Activated T-helper 2 cell treated with anti-CD3 and anti-CD28 coated beads, Interferon-gamma antibody, Interleukin-2, Interleukin-4, amounts not matched to agents 10 μg/mL and 5 μg/mL and 100 μg/mL, durations not matched to agents 14 hours and 24 hours and 36 hours (primary cell): ENCODE measurements at regions not wholly inside any gene's neighbourhood (a gene's known extent, or its start where the extent isn't known, plus 50 kb on each side); places are given as distances from the start of the nearest gene placed in this dataset.

Source experiments
- DNase-seq: peaks from one replicate; pipeline ENCODE4 v3.0.0; 2021; ENCODE audit warnings: low spot score
- H3K27ac Mint-ChIP-seq: one replicate; pipeline ENCODE4 v1.8.0; 2021; ENCODE audit warnings: mixed read lengths
- H3K27me3 Mint-ChIP-seq: one replicate; pipeline ENCODE4 v1.8.0; 2021; ENCODE audit warnings: low read depth, mixed read lengths
- H3K36me3 Mint-ChIP-seq: one replicate; pipeline ENCODE4 v1.8.0; 2021; ENCODE audit warnings: low read depth, mixed read lengths
- H3K4me1 Mint-ChIP-seq: one replicate; pipeline ENCODE4 v1.8.0; 2021; ENCODE audit warnings: low read depth, mixed read lengths
- H3K4me3 Mint-ChIP-seq: one replicate; pipeline ENCODE4 v1.8.0; 2021; ENCODE audit warnings: low read depth, mild to moderate bottlenecking, moderate library complexity, mixed read lengths
- H3K9me3 Mint-ChIP-seq: one replicate; pipeline ENCODE4 v1.8.0; 2021; ENCODE audit warnings: mixed read lengths
- intact Hi-C: fragments of 100-400 bp; cut with micrococcal nuclease; formaldehyde crosslinking; loops from one replicate; pipeline ENCODE4 v1.15.1; 2023

- Mint-ChIP-seq H3K36me3 (no peaks in the 10 kb centered on the region), H3K4me1 (no peaks in the 10 kb centered on the region), H3K27me3 (no peaks in the 10 kb centered on the region), H3K4me3 (no peak overlapping the region), H3K27ac (no peak overlapping the region), H3K9me3 (no peaks in the 10 kb centered on the region)
- intact Hi-C loops, result no loop called here
- no peak for DNase-seq
Observed at GRCh38 chr1:38125016-38125415, 78.4 kb upstream of the POU3F1 start.

- H3K9me3 Mint-ChIP-seq, result no peaks in the 10 kb centered on the region
- H3K4me1 Mint-ChIP-seq, result no peaks in the 10 kb centered on the region
- no peak overlapping the region for H3K27ac Mint-ChIP-seq
- H3K4me3 Mint-ChIP-seq, result no peak overlapping the region
- no peak for DNase-seq
- H3K27me3 Mint-ChIP-seq, result no peaks in the 10 kb centered on the region
- no peaks in the 10 kb centered on the region for H3K36me3 Mint-ChIP-seq
- intact Hi-C loops, result no loop called here
Observed at GRCh38 chr1:38123356-38124135, 77.0 kb upstream of the POU3F1 start.

GRCh38 chr1:38121231-38121680, 74.7 kb upstream of the POU3F1 start:
- DNase-seq, result no peak
- Mint-ChIP-seq H3K27me3 (no peaks in the 10 kb centered on the region), H3K9me3 (no peaks in the 10 kb centered on the region), H3K4me3 (no peak overlapping the region), H3K36me3 (no peaks in the 10 kb centered on the region), H3K27ac (no peak overlapping the region), H3K4me1 (no peaks in the 10 kb centered on the region)
- intact Hi-C loops, result no loop called here

GRCh38 chr1:38120552-38121230, 74.1 kb upstream of the POU3F1 start:
- Mint-ChIP-seq H3K4me3 (no peak overlapping the region), H3K27me3 (no peaks in the 10 kb centered on the region), H3K9me3 (no peaks in the 10 kb centered on the region), H3K4me1 (no peaks in the 10 kb centered on the region), H3K36me3 (no peaks in the 10 kb centered on the region), H3K27ac (no peak overlapping the region)
- intact Hi-C loops, result no loop called here
- DNase-seq, result no peak

GRCh38 chr1:38118976-38119375, 72.4 kb upstream of the POU3F1 start:
- DNase-seq, result no peak
- Mint-ChIP-seq H3K27me3 (no peaks in the 10 kb centered on the region), H3K4me1 (no peaks in the 10 kb centered on the region), H3K27ac (no peak overlapping the region), H3K4me3 (no peak overlapping the region), H3K36me3 (no peaks in the 10 kb centered on the region), H3K9me3 (no peaks in the 10 kb centered on the region)
- intact Hi-C loops, result no loop called here

GRCh38 chr1:38117444-38117887, 70.9 kb upstream of the POU3F1 start:
- H3K4me3 Mint-ChIP-seq, result no peak overlapping the region
- no peaks in the 10 kb centered on the region for H3K4me1 Mint-ChIP-seq
- no peak overlapping the region for H3K27ac Mint-ChIP-seq
- no peak for DNase-seq
- H3K36me3 Mint-ChIP-seq, result no peaks in the 10 kb centered on the region
- H3K9me3 Mint-ChIP-seq, result no peaks in the 10 kb centered on the region
- intact Hi-C loops, result no loop called here
- no peaks in the 10 kb centered on the region for H3K27me3 Mint-ChIP-seq

GRCh38 chr1:38115682-38116202, 69.1 kb upstream of the POU3F1 start:
- Mint-ChIP-seq H3K9me3 (no peaks in the 10 kb centered on the region), H3K27me3 (no peaks in the 10 kb centered on the region), H3K4me1 (no peaks in the 10 kb centered on the region), H3K4me3 (no peak overlapping the region), H3K27ac (no peak overlapping the region), H3K36me3 (no peaks in the 10 kb centered on the region)
- no peak for DNase-seq
- intact Hi-C loops, result no loop called here

- DNase-seq, result no peak
- H3K27ac Mint-ChIP-seq, result no peak overlapping the region
- no peaks in the 10 kb centered on the region for H3K4me1 Mint-ChIP-seq
- H3K36me3 Mint-ChIP-seq, result no peaks in the 10 kb centered on the region
- no peak overlapping the region for H3K4me3 Mint-ChIP-seq
- peaks cover under 1% of the 10 kb centered on the region for H3K27me3 Mint-ChIP-seq
- intact Hi-C loops, result no loop called here
- no peaks in the 10 kb centered on the region for H3K9me3 Mint-ChIP-seq
Observed at GRCh38 chr1:38115226-38115625, 68.6 kb upstream of the POU3F1 start.

GRCh38 chr1:38114241-38115026, 67.8 kb upstream of the POU3F1 start:
- no peaks in the 10 kb centered on the region for H3K36me3 Mint-ChIP-seq
- no peak for DNase-seq
- intact Hi-C loops, result no loop called here
- H3K4me3 Mint-ChIP-seq, result no peak overlapping the region
- peaks cover 2% of the 10 kb centered on the region for H3K27me3 Mint-ChIP-seq
- H3K9me3 Mint-ChIP-seq, result no peaks in the 10 kb centered on the region
- H3K4me1 Mint-ChIP-seq, result no peaks in the 10 kb centered on the region
- H3K27ac Mint-ChIP-seq, result no peak overlapping the region

GRCh38 chr1:38113159-38113666, 66.6 kb upstream of the POU3F1 start:
- no peak overlapping the region for H3K4me3 Mint-ChIP-seq
- no peaks in the 10 kb centered on the region for H3K36me3 Mint-ChIP-seq
- no peaks in the 10 kb centered on the region for H3K9me3 Mint-ChIP-seq
- intact Hi-C loops, result no loop called here
- peaks cover 2% of the 10 kb centered on the region for H3K27me3 Mint-ChIP-seq
- H3K4me1 Mint-ChIP-seq, result no peaks in the 10 kb centered on the region
- DNase-seq, result no peak
- no peak overlapping the region for H3K27ac Mint-ChIP-seq

GRCh38 chr1:38111589-38111988, 65.0 kb upstream of the POU3F1 start:
- intact Hi-C loops, result no loop called here
- H3K4me1 Mint-ChIP-seq, result no peaks in the 10 kb centered on the region
- peaks cover 2% of the 10 kb centered on the region for H3K27me3 Mint-ChIP-seq
- no peak for DNase-seq
- H3K36me3 Mint-ChIP-seq, result no peaks in the 10 kb centered on the region
- no peak overlapping the region for H3K4me3 Mint-ChIP-seq
- no peak overlapping the region for H3K27ac Mint-ChIP-seq
- H3K9me3 Mint-ChIP-seq, result no peaks in the 10 kb centered on the region

- no peaks in the 10 kb centered on the region for H3K9me3 Mint-ChIP-seq
- H3K36me3 Mint-ChIP-seq, result no peaks in the 10 kb centered on the region
- peaks cover 6% of the 10 kb centered on the region for H3K27me3 Mint-ChIP-seq
- no peak for DNase-seq
- H3K4me1 Mint-ChIP-seq, result no peaks in the 10 kb centered on the region
- H3K4me3 Mint-ChIP-seq, result no peak overlapping the region
- no peak overlapping the region for H3K27ac Mint-ChIP-seq
- intact Hi-C loops, result no loop called here
Observed at GRCh38 chr1:38105267-38105666, 58.7 kb upstream of the POU3F1 start.
